SK-N-SH (cell line): ENCODE measurements at regions not wholly inside any gene's neighbourhood (a gene's known extent, or its start where the extent isn't known, plus 50 kb on each side); places are given as distances from the start of the nearest gene placed in this dataset.
A peak's percentile ranks its signal among the peaks of the same experiment; 100 is the strongest.

Source experiments
- CTCF ChIA-PET: fragments of 300-600, 350-600 bp; formaldehyde crosslinking; extraction: SDS; loops from one replicate; lab custom pipeline; 2021; lab: Yijun Ruan, JAX
- POLR2A ChIA-PET: fragments of 350-600 bp; sonication (Branson Sonifier 250); formaldehyde crosslinking; extraction: SDS; loops from one replicate; lab custom pipeline; 2020; ENCODE audit warnings: antibody characterized with exemption, inconsistent platforms; lab: Yijun Ruan, JAX
- DNase-seq: peaks from one replicate; pipeline ENCODE4 v3.0.0; 2012
- H2AFZ ChIP-seq: fragments of 200-600 bp; sonication (generic); 2 replicates; pipeline ENCODE4 v1.8.1; 2016; ENCODE audit warnings: antibody characterized with exemption, mild to moderate bottlenecking, low read depth
- H3F3A ChIP-seq: fragments of 200-600 bp; sonication (generic); replicated peaks from 2 replicates; pipeline ENCODE3; 2016; ENCODE audit warnings: antibody characterized with exemption, mild to moderate bottlenecking; ENCODE audit not compliant: insufficient read depth
- H3K27ac ChIP-seq, 2 experiments: fragments of 200-500 bp in 1 of 2; fragments of 200-600 bp in 1 of 2; sonication (Bioruptor generic) in 1 of 2; sonication (generic), shearing (Covaris generic) in 1 of 2; 2 replicates each; pipeline versions ENCODE4 v1.5.1 to v1.6.1; 2014 to 2016; ENCODE audit warnings: low read depth in 2 of 2, inconsistent platforms in 1 of 2, low read length in 1 of 2, mild to moderate bottlenecking in 1 of 2, mixed read lengths in 1 of 2
- H3K27me3 ChIP-seq: fragments of 200-600 bp; sonication (generic), shearing (Covaris generic); 2 replicates; pipeline ENCODE4 v1.6.1; 2016; ENCODE audit warnings: mixed run types; ENCODE audit not compliant: insufficient read depth
- H3K36me3 ChIP-seq, 2 experiments: fragments of 200-500 bp in 1 of 2; fragments of 200-600 bp in 1 of 2; sonication (Bioruptor generic) in 1 of 2; sonication (generic) in 1 of 2; replicated peaks in 1 of 2; 2 replicates each; pipeline versions ENCODE3 to v1.5.1; 2014 to 2016; ENCODE audit warnings: low read length in 1 of 2, mild to moderate bottlenecking in 1 of 2; ENCODE audit not compliant: insufficient read depth in 2 of 2, control insufficient read depth in 1 of 2
- H3K4me1 ChIP-seq, 2 experiments: fragments of 200-500 bp in 1 of 2; fragments of 200-600 bp in 1 of 2; sonication (Bioruptor generic) in 1 of 2; sonication (generic), shearing (Covaris generic) in 1 of 2; 2 replicates each; pipeline versions ENCODE4 v1.5.1 to v1.6.1; 2014 to 2016; ENCODE audit warnings: low read depth in 1 of 2, low read length in 1 of 2, mixed run types in 1 of 2; ENCODE audit not compliant: insufficient read depth in 2 of 2, control insufficient read depth in 1 of 2
- H3K4me2 ChIP-seq: fragments of 200-600 bp; sonication (generic), shearing (Covaris generic); 2 replicates; pipeline ENCODE4 v1.6.1; 2017; ENCODE audit warnings: mixed run types
- H3K4me3 ChIP-seq, 2 experiments: fragments of 200-500 bp in 1 of 2; fragments of 200-600 bp in 1 of 2; sonication (Bioruptor generic) in 1 of 2; sonication (generic), shearing (Covaris generic) in 1 of 2; 2 replicates each; pipeline versions ENCODE4 v1.5.1 to v1.8.1; 2014 to 2016; ENCODE audit warnings: low read depth in 2 of 2, inconsistent platforms in 1 of 2, low read length in 1 of 2, mild to moderate bottlenecking in 1 of 2, mixed read lengths in 1 of 2, moderate library complexity in 1 of 2
- H3K79me2 ChIP-seq: fragments of 200-600 bp; sonication (generic); 2 replicates; pipeline ENCODE4 v1.8.1; 2017; ENCODE audit warnings: mild to moderate bottlenecking; ENCODE audit not compliant: insufficient read depth
- H3K9ac ChIP-seq: fragments of 200-600 bp; sonication (generic); 2 replicates; pipeline ENCODE4 v1.6.1; 2017; ENCODE audit warnings: mixed run types
- H3K9me2 ChIP-seq: fragments of 200-600 bp; sonication (generic); 2 replicates; pipeline ENCODE4 v1.6.1; 2017; ENCODE audit warnings: mixed run types
- H3K9me3 ChIP-seq: fragments of 200-600 bp; sonication (generic); 2 replicates; pipeline ENCODE4 v1.6.1; 2017; ENCODE audit warnings: mixed run types, mild to moderate bottlenecking, moderate library complexity
- H4K20me1 ChIP-seq: fragments of 200-600 bp; sonication (generic); 2 replicates; pipeline ENCODE4 v1.6.1; 2017; ENCODE audit warnings: mild to moderate bottlenecking, mixed run types; ENCODE audit not compliant: insufficient read depth
- EP300 ChIP-seq, 2 experiments: IDR thresholded peaks; 2 replicates each; pipeline versions ENCODE4 v1.4.0 to v1.6.1; 2012; ENCODE audit warnings: borderline replicate concordance in 1 of 2, low read depth in 1 of 2, low read length in 1 of 2
- EZH2phosphoT487 ChIP-seq: fragments of 200-600 bp; sonication (generic); IDR thresholded peaks from 2 replicates; pipeline ENCODE4 v1.6.1; 2017; ENCODE audit warnings: low read depth, mixed run types, mild to moderate bottlenecking, antibody characterized with exemption, moderate library complexity, borderline replicate concordance
- FOXJ3 ChIP-seq: sonication (generic); formaldehyde crosslinking; IDR thresholded peaks from 2 replicates; pipeline ENCODE4 v1.5.1; 2020; ENCODE audit warnings: mild to moderate bottlenecking, missing genetic modification reagents
- FOXM1 ChIP-seq: IDR thresholded peaks from 2 replicates; pipeline ENCODE4 v1.4.0; 2012; ENCODE audit warnings: low read depth, mild to moderate bottlenecking
- MXI1 ChIP-seq: IDR thresholded peaks from 2 replicates; pipeline ENCODE4 v1.6.1; 2012; ENCODE audit warnings: mild to moderate bottlenecking, low read depth, low read length, improper control_type of control experiment
- NFIC ChIP-seq: IDR thresholded peaks from 2 replicates; pipeline ENCODE4 v1.4.0; 2012; ENCODE audit warnings: borderline replicate concordance
- NRF1 ChIP-seq: IDR thresholded peaks from 2 replicates; pipeline ENCODE4 v1.6.1; 2012; ENCODE audit warnings: low read depth, mild to moderate bottlenecking, low read length
- PBX3 ChIP-seq: IDR thresholded peaks from 2 replicates; pipeline ENCODE4; 2012
- RCOR1 ChIP-seq: fragments of 150-350 bp; IDR thresholded peaks from 2 replicates; pipeline ENCODE4 v1.6.1; 2017; ENCODE audit warnings: antibody characterized with exemption, low read length
- RXRA ChIP-seq: IDR thresholded peaks from 2 replicates; pipeline ENCODE4 v1.4.0; 2012; ENCODE audit warnings: low read depth, mild to moderate bottlenecking, borderline replicate concordance
- TAF1 ChIP-seq: IDR thresholded peaks from 2 replicates; pipeline ENCODE4 v1.6.1; 2012; ENCODE audit warnings: low read depth, mild to moderate bottlenecking, low read length, moderate library complexity, borderline replicate concordance
- TCF12 ChIP-seq: IDR thresholded peaks from 2 replicates; pipeline ENCODE4 v1.4.0; 2012
- TEAD4 ChIP-seq: IDR thresholded peaks from 2 replicates; pipeline ENCODE4 v1.4.0; 2012; ENCODE audit warnings: mild to moderate bottlenecking, borderline replicate concordance; ENCODE audit not compliant: insufficient read depth
- USF1 ChIP-seq: IDR thresholded peaks from 2 replicates; pipeline ENCODE4 v1.4.0; 2012; ENCODE audit warnings: low read depth, borderline replicate concordance
- USF2 ChIP-seq: fragments of 150-350 bp; IDR thresholded peaks from 2 replicates; pipeline ENCODE4 v1.6.1; 2017; ENCODE audit warnings: antibody characterized with exemption, low read length, low read depth, borderline replicate concordance
- YY1 ChIP-seq: IDR thresholded peaks from 2 replicates; pipeline ENCODE4 v1.4.0; 2012; ENCODE audit warnings: low read depth, mild to moderate bottlenecking
- ZBTB33 ChIP-seq: IDR thresholded peaks from 2 replicates; pipeline ENCODE4 v1.4.0; 2012; ENCODE audit warnings: low read depth, borderline replicate concordance
- WGBS: methylation state at CpG from one replicate; pipeline ENCODE4 v1.1.6; 2017; ENCODE audit warnings: low lambda C conversion rate; 5-methylcytosine and 5-hydroxymethylcytosine counted together

GRCh38 chr5:74169701-74170100, 470.8 kb downstream of the ENC1 start:
- H4K20me1 ChIP-seq = no peaks in the 10 kb centered on the region
- no peaks in the 10 kb centered on the region for H3K9me3 ChIP-seq
- H3K79me2 ChIP-seq = no peaks in the 10 kb centered on the region
- H3K27ac ChIP-seq = no peak overlapping the region
- POLR2A ChIA-PET = no interaction called here
- no peaks in the 10 kb centered on the region for H3K27me3 ChIP-seq
- TF ChIP-seq NFIC (peak; percentile 56), PBX3 (0 out of 2 replicates have a peak, but pooled peaks have one; percentile 28), USF1 (no peak), TCF12 (peak; percentile 43; the same call in 1 of the 2 replicates)
- peaks cover 14% of the 10 kb centered on the region for H3F3A ChIP-seq
- H3K4me2 ChIP-seq = no peak overlapping the region
- DNase-seq = no peak
- H3K9me2 ChIP-seq = no peaks in the 10 kb centered on the region
- WGBS = 86% methylated on average over 2 of the region's 2 CpGs
- H3K4me1 ChIP-seq = peaks cover 10 to 11% of the 10 kb centered on the region in 2 experiments; a peak in 3 of 4 replicates
- CTCF ChIA-PET = no interaction called here
- no peak overlapping the region for H3K9ac ChIP-seq
- no peak overlapping the region for H2AFZ ChIP-seq
- no peak overlapping the region for H3K4me3 ChIP-seq
- no peaks in the 10 kb centered on the region for H3K36me3 ChIP-seq

GRCh38 chr5:74167930-74168315, 472.6 kb downstream of the ENC1 start:
- Histone ChIP-seq H3K4me2 (peak overlapping the region; percentile 42; the same call in 1 of the 2 replicates), H3K9me3 (no peaks in the 10 kb centered on the region), H3K9me2 (no peaks in the 10 kb centered on the region), H3K27ac (peak overlapping the region in 1 of 2 experiments; percentile 96; a peak in 3 of 4 replicates), H2AFZ (no peak overlapping the region), H3K4me1 (peaks cover 11 to 14% of the 10 kb centered on the region in 2 experiments; a peak in 3 of 4 replicates), H3K9ac (no peak overlapping the region), H3K36me3 (no peaks in the 10 kb centered on the region), H4K20me1 (no peaks in the 10 kb centered on the region), H3K27me3 (no peaks in the 10 kb centered on the region), H3F3A (peaks cover 14% of the 10 kb centered on the region), H3K79me2 (no peaks in the 10 kb centered on the region), H3K4me3 (peak overlapping the region in 1 of 2 experiments; percentile 5; a peak in 1 of 4 replicates)
- DNase-seq = no peak
- no peak for TF ChIP-seq NFIC
- no peak for TF ChIP-seq NRF1
- no peak for TF ChIP-seq MXI1
- no peak for TF ChIP-seq RCOR1
- no peak for TF ChIP-seq ZBTB33
- TF ChIP-seq EZH2phosphoT487 = no peak
- TF ChIP-seq USF1 = no peak
- TF ChIP-seq FOXM1 = no peak
- TF ChIP-seq TEAD4 = no peak
- no peak for TF ChIP-seq YY1
- no peak for TF ChIP-seq RXRA
- no peak for TF ChIP-seq TAF1
- TF ChIP-seq USF2 = no peak
- no peak for TF ChIP-seq FOXJ3 (CRISPR knock-in tag)
- TF ChIP-seq EP300 (IDR thresholded peaks at IDR 0.05; ENCODE audit: borderline replicate concordance in 1 of 2, low read depth in 1 of 2, low read length in 1 of 2) = no peak
- WGBS = 78% methylated on average over 4 of the region's 4 CpGs
- POLR2A ChIA-PET = no interaction called here
- CTCF ChIA-PET = no interaction called here
